Testis (tissue), 2 donors: ENCODE measurements at regions not wholly inside any gene's neighbourhood (a gene's known extent, or its start where the extent isn't known, plus 50 kb on each side); places are given as distances from the start of the nearest gene placed in this dataset.

ENCODE experiments used
- DNase-seq: peaks from one replicate; pipeline ENCODE4 v3.0.0-alpha.2; 2019
- H3K27ac ChIP-seq, 2 donors: fragments of 200-600 bp; sonication (generic); one replicate each; pipeline ENCODE4 v1.5.1; 2019
- H3K27me3 ChIP-seq: fragments of 200-600 bp; sonication (generic); one replicate; pipeline ENCODE4 v1.5.1; 2019
- H3K36me3 ChIP-seq: fragments of 200-600 bp; sonication (generic); one replicate; pipeline ENCODE4 v1.5.1; 2017; ENCODE audit warnings: low read depth; ENCODE audit errors: missing control alignments
- H3K4me1 ChIP-seq: fragments of 200-600 bp; sonication (generic); one replicate; pipeline ENCODE4 v1.5.1; 2019
- H3K4me3 ChIP-seq, 2 donors: fragments of 200-600 bp; sonication (generic); one replicate each; pipeline ENCODE4 v1.5.1; 2017 to 2019
- H3K9me3 ChIP-seq: fragments of 200-600 bp; sonication (generic); one replicate; pipeline ENCODE4 v1.5.1; 2017
- CTCF ChIP-seq, 3 experiments: fragments of 450-650 bp in 2 of 3; fragments of 200-600 bp in 1 of 3; sonication (generic) in 1 of 3; IDR thresholded peaks; one replicate each; pipeline ENCODE4 v1.5.1; 2016 to 2019; ENCODE audit warnings: antibody characterized with exemption in 3 of 3, mild to moderate bottlenecking in 2 of 3, moderate library complexity in 1 of 3
- POLR2A ChIP-seq: fragments of 450-650 bp; IDR thresholded peaks from one replicate; pipeline ENCODE4 v1.6.1; 2017; ENCODE audit warnings: antibody characterized with exemption, mild to moderate bottlenecking, moderate library complexity
- WGBS, 2 donors: methylation state at CpG; one replicate each; pipeline ENCODE4 v1.1.5; 2018; 5-methylcytosine and 5-hydroxymethylcytosine counted together
- intact Hi-C: fragments of 100-400 bp; cut with DNase I; formaldehyde crosslinking; loops from one replicate; pipeline ENCODE4 v1.15.1; 2023; ENCODE audit warnings: low total_unique reads

GRCh38 chr2:8171608-8172007, 510.2 kb upstream of the ID2 start:
- Histone ChIP-seq H3K4me1 (no peaks in the 10 kb centered on the region), H3K9me3 (no peaks in the 10 kb centered on the region), H3K36me3 (no peaks in the 10 kb centered on the region), H3K4me3 (no peak overlapping the region), H3K27ac (no peak overlapping the region), H3K27me3 (no peaks in the 10 kb centered on the region)
- intact Hi-C loops, result no loop called here
- DNase-seq, result no peak
- no peak for TF ChIP-seq CTCF (IDR thresholded peaks at IDR 0.05)
- no peak for TF ChIP-seq POLR2A
- 25 to 41% methylated on average over 2 of the region's 2 CpGs for WGBS, 2 donors

GRCh38 chr2:8172661-8173060, 509.2 kb upstream of the ID2 start:
- no peak for DNase-seq
- 62 to 74% methylated on average over 17 of the region's 17 CpGs for WGBS, 2 donors
- Histone ChIP-seq H3K4me3 (no peak overlapping the region), H3K9me3 (no peaks in the 10 kb centered on the region), H3K27me3 (no peaks in the 10 kb centered on the region), H3K4me1 (no peaks in the 10 kb centered on the region), H3K36me3 (no peaks in the 10 kb centered on the region), H3K27ac (no peak overlapping the region)
- TF ChIP-seq CTCF (IDR thresholded peaks at IDR 0.05) (no peak), POLR2A (no peak)
- intact Hi-C loops, result no loop called here

- Histone ChIP-seq H3K4me3 (no peak overlapping the region), H3K4me1 (no peaks in the 10 kb centered on the region), H3K27me3 (no peaks in the 10 kb centered on the region), H3K27ac (no peak overlapping the region), H3K36me3 (no peaks in the 10 kb centered on the region), H3K9me3 (no peaks in the 10 kb centered on the region)
- 65 to 81% methylated on average over 3 to 6 of the region's 6 CpGs for WGBS, 2 donors
- TF ChIP-seq POLR2A (no peak), CTCF (IDR thresholded peaks at IDR 0.05) (no peak)
- no peak for DNase-seq
- intact Hi-C loops, result no loop called here
These were observed 507.1 kb upstream of the ID2 start for GRCh38 chr2:8174641-8175257.

GRCh38 chr2:8176887-8177286, 505.0 kb upstream of the ID2 start:
- Histone ChIP-seq H3K27ac (no peak overlapping the region), H3K9me3 (no peaks in the 10 kb centered on the region), H3K36me3 (no peaks in the 10 kb centered on the region), H3K4me1 (no peaks in the 10 kb centered on the region), H3K27me3 (no peaks in the 10 kb centered on the region), H3K4me3 (no peak overlapping the region)
- TF ChIP-seq POLR2A, result no peak
- no peak for TF ChIP-seq CTCF (IDR thresholded peaks at IDR 0.05)
- intact Hi-C loops, result no loop called here
- no peak for DNase-seq
- 53 to 55% methylated on average over 2 of the region's 2 CpGs for WGBS, 2 donors

- no peak for DNase-seq
- no peaks in the 10 kb centered on the region for H3K27me3 ChIP-seq
- no peak overlapping the region for H3K4me3 ChIP-seq
- no peaks in the 10 kb centered on the region for H3K9me3 ChIP-seq
- no peaks in the 10 kb centered on the region for H3K4me1 ChIP-seq
- WGBS, 2 donors, result 87 to 91% methylated on average over 2 of the region's 2 CpGs
- H3K36me3 ChIP-seq, result no peaks in the 10 kb centered on the region
- H3K27ac ChIP-seq, result no peak overlapping the region
- intact Hi-C loops, result no loop called here
- TF ChIP-seq CTCF (IDR thresholded peaks at IDR 0.05) (no peak), POLR2A (no peak)
These were observed 504.3 kb upstream of the ID2 start for GRCh38 chr2:8177566-8177965.
